KMS-11 (cell line): ENCODE measurements at regions not wholly inside any gene's neighbourhood (a gene's known extent, or its start where the extent isn't known, plus 50 kb on each side); places are given as distances from the start of the nearest gene placed in this dataset.

Source experiments
- H2AFZ ChIP-seq: fragments of 200-600 bp; sonication (generic); 2 replicates; pipeline ENCODE4 v1.6.1; 2016; ENCODE audit warnings: antibody characterized with exemption, mixed run types, low read depth
- H3K27ac ChIP-seq: fragments of 200-600 bp; sonication (generic); 2 replicates; pipeline ENCODE4 v1.6.1; 2016; ENCODE audit warnings: mild to moderate bottlenecking, mixed run types
- H3K27me3 ChIP-seq: fragments of 200-600 bp; sonication (generic); 2 replicates; pipeline ENCODE4 v1.6.1; 2017; ENCODE audit warnings: mild to moderate bottlenecking, low read depth, mixed run types, moderate library complexity; ENCODE audit not compliant: insufficient read depth
- H3K36me3 ChIP-seq: fragments of 200-600 bp; sonication (generic); 2 replicates; pipeline ENCODE4 v1.6.1; 2017; ENCODE audit warnings: mild to moderate bottlenecking, mixed run types; ENCODE audit not compliant: insufficient read depth
- H3K4me1 ChIP-seq: fragments of 200-600 bp; sonication (generic); 2 replicates; pipeline ENCODE4 v1.6.1; 2016; ENCODE audit warnings: mild to moderate bottlenecking, low read depth, mixed run types; ENCODE audit not compliant: poor library complexity, severe bottlenecking
- H3K4me2 ChIP-seq: fragments of 200-600 bp; sonication (generic); 2 replicates; pipeline ENCODE4 v1.7.0; 2016; ENCODE audit warnings: mild to moderate bottlenecking, mixed run types
- H3K4me3 ChIP-seq: fragments of 200-600 bp; sonication (generic); IDR thresholded peaks from 2 replicates; pipeline ENCODE4 v1.6.1; 2017; ENCODE audit warnings: low read depth, low read length, mixed read lengths; ENCODE audit not compliant: insufficient read depth
- H3K79me2 ChIP-seq: fragments of 200-600 bp; sonication (generic); 2 replicates; pipeline ENCODE4 v1.6.1; 2016; ENCODE audit warnings: low read depth, mixed run types; ENCODE audit not compliant: insufficient read depth
- H3K9ac ChIP-seq: fragments of 200-600 bp; sonication (generic); 2 replicates; pipeline ENCODE4 v1.6.1; 2016; ENCODE audit warnings: mild to moderate bottlenecking, mixed run types
- H4K20me1 ChIP-seq: fragments of 200-600 bp; sonication (generic); 2 replicates; pipeline ENCODE4 v1.6.1; 2016; ENCODE audit warnings: mild to moderate bottlenecking, mixed run types; ENCODE audit not compliant: insufficient read depth
- CTCF ChIP-seq: fragments of 200-600 bp; sonication (generic); conservative IDR thresholded peaks from 2 replicates; pipeline ENCODE4 v1.6.1; 2017; ENCODE audit warnings: low read depth, mild to moderate bottlenecking, antibody characterized with exemption, low read length, moderate library complexity, mixed read lengths

DNA sequence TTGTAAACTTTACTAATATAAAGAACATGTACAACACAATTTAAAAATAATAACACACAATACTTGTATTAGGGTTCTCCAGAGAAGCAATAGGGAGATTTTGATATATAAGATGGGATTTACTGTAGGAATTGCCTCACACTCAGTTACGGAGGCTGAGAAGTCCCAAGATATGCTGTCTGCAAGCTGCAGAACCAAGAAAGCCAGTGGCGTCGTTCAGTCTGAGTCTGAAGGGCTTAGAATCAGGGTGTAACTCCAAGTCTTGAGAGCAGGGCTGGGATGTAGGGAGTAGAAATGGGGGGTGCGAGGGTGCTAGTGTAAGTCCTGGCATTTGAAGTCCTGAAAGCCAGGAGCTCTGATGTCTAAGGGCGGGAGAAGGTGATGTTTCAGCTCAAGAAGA is 206.6 kb upstream of the HES1 start:
- no peak overlapping the region for H2AFZ ChIP-seq
- no peaks in the 10 kb centered on the region for H3K4me1 ChIP-seq
- H3K79me2 ChIP-seq: no peaks in the 10 kb centered on the region
- no peak for TF ChIP-seq CTCF
- no peaks in the 10 kb centered on the region for H4K20me1 ChIP-seq
- H3K9ac ChIP-seq: no peak overlapping the region
- H3K4me3 ChIP-seq: no peak overlapping the region
- no peaks in the 10 kb centered on the region for H3K27me3 ChIP-seq
- H3K4me2 ChIP-seq: no peak overlapping the region
- no peaks in the 10 kb centered on the region for H3K36me3 ChIP-seq
- no peak overlapping the region for H3K27ac ChIP-seq

DNA sequence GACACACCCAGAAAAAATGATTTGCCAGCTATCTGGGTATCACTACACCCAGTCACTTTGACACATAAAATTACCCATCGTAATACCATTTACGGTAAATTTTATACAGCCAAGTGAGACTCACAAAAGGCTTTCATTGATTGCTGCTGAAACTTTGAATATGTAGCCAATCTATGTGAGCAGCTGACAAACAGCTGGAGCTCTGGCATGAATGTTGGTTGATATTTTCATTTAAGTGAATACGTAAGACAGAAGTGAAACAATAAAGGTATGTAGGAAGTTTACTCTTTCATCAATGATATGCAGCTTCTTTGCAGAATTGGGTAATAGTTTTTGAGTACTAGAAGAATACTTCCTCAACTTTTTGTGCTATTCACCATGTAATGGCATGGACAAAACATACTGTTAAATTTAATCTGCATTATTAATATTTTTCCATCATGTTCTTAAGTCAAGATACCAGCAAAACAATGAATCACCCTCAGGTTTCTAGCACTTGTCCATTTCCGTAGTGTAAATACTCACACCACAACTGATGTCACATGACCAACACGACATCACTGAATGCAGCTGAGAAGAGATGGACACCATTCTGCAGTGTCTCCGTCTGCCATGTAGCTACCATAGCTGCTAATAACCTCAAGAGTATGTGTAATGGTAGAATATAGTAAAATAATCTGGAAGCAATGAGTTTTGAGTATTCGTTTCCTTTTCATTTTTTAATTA is 205.9 kb upstream of the HES1 start:
- no peak overlapping the region for H3K9ac ChIP-seq
- TF ChIP-seq CTCF: no peak

GRCh38 chr3:193932136-193932535 is 203.8 kb upstream of the HES1 start:
- TF ChIP-seq CTCF: no peak
- H3K4me1 ChIP-seq: no peaks in the 10 kb centered on the region
- no peaks in the 10 kb centered on the region for H3K36me3 ChIP-seq
- H3K9ac ChIP-seq: no peak overlapping the region
- no peaks in the 10 kb centered on the region for H3K79me2 ChIP-seq
- no peaks in the 10 kb centered on the region for H3K27me3 ChIP-seq
- H3K4me3 ChIP-seq: no peak overlapping the region
- no peak overlapping the region for H3K4me2 ChIP-seq
- no peak overlapping the region for H2AFZ ChIP-seq
- no peak overlapping the region for H3K27ac ChIP-seq
- no peaks in the 10 kb centered on the region for H4K20me1 ChIP-seq

More for the DNA sequence above, 205.9 kb upstream of the HES1 start:
- H3K36me3 ChIP-seq: no peaks in the 10 kb centered on the region
- H3K4me2 ChIP-seq: no peak overlapping the region
- no peaks in the 10 kb centered on the region for H3K4me1 ChIP-seq
- H3K27me3 ChIP-seq: no peaks in the 10 kb centered on the region
- no peak overlapping the region for H2AFZ ChIP-seq
- H3K27ac ChIP-seq: no peak overlapping the region
- H3K4me3 ChIP-seq: no peak overlapping the region
- no peaks in the 10 kb centered on the region for H4K20me1 ChIP-seq
- no peaks in the 10 kb centered on the region for H3K79me2 ChIP-seq

- Histone ChIP-seq H3K4me3 (no peak overlapping the region), H3K36me3 (no peaks in the 10 kb centered on the region), H3K9ac (no peak overlapping the region), H3K4me2 (no peak overlapping the region), H3K27me3 (no peaks in the 10 kb centered on the region), H3K4me1 (no peaks in the 10 kb centered on the region), H3K27ac (no peak overlapping the region), H3K79me2 (no peaks in the 10 kb centered on the region), H2AFZ (no peak overlapping the region), H4K20me1 (no peaks in the 10 kb centered on the region)
- TF ChIP-seq CTCF: no peak
Observed at GRCh38 chr3:193932576-193932975, 203.4 kb upstream of the HES1 start.
